ENCODE measurements at regions not wholly inside any gene's neighbourhood (a gene's known extent, or its start where the extent isn't known, plus 50 kb on each side); places are given as distances from the start of the nearest gene placed in this dataset.
A peak's percentile ranks its signal among the peaks of the same experiment; 100 is the strongest.

- no peaks in the 10 kb centered on the region for H3K27me3 ChIP-seq (ENCODE audit: low read depth)
- no peak overlapping the region for H3K4me3 ChIP-seq
- no peak for TF ChIP-seq CTCF (IDR thresholded peaks at IDR 0.05; ENCODE audit: borderline replicate concordance)
- peaks cover 47% of the 10 kb centered on the region for H3K4me1 ChIP-seq
- DNase-seq, result no peak
- H3K9me3 ChIP-seq (replicated peaks), result no peaks in the 10 kb centered on the region
- peak overlapping the region; percentile 51 for H3K27ac ChIP-seq (replicated peaks)
- no peaks in the 10 kb centered on the region for H3K36me3 ChIP-seq
- intact Hi-C loops (cut with micrococcal nuclease), result no loop called here
Measured at GRCh38 chr12:93108985-93109384, 179.9 kb upstream of the EEA1 start.

GRCh38 chr12:93109551-93110203 is 180.6 kb upstream of the EEA1 start:
- no peak overlapping the region for H3K4me3 ChIP-seq
- H3K9me3 ChIP-seq (replicated peaks), result no peaks in the 10 kb centered on the region
- H3K27ac ChIP-seq (replicated peaks), result peak overlapping the region; percentile 51
- intact Hi-C loops (cut with micrococcal nuclease), result no loop called here
- H3K36me3 ChIP-seq, result no peaks in the 10 kb centered on the region
- no peaks in the 10 kb centered on the region for H3K27me3 ChIP-seq (ENCODE audit: low read depth)
- no peak for DNase-seq
- TF ChIP-seq CTCF (IDR thresholded peaks at IDR 0.05; ENCODE audit: borderline replicate concordance), result no peak
- peaks cover 54% of the 10 kb centered on the region for H3K4me1 ChIP-seq

GRCh38 chr12:93111773-93112172 is 182.7 kb upstream of the EEA1 start:
- intact Hi-C loops (cut with micrococcal nuclease), result no loop called here
- no peak for TF ChIP-seq CTCF (IDR thresholded peaks at IDR 0.05; ENCODE audit: borderline replicate concordance)
- Histone ChIP-seq H3K9me3 (replicated peaks) (no peaks in the 10 kb centered on the region), H3K27ac (replicated peaks) (peak overlapping the region; percentile 14), H3K4me3 (no peak overlapping the region), H3K4me1 (peaks cover 75% of the 10 kb centered on the region), H3K27me3 (ENCODE audit: low read depth) (no peaks in the 10 kb centered on the region), H3K36me3 (no peaks in the 10 kb centered on the region)
- no peak for DNase-seq

- intact Hi-C loops (cut with micrococcal nuclease), result no loop called here
- peak overlapping the region; percentile 74 for H3K27ac ChIP-seq (replicated peaks)
- H3K4me1 ChIP-seq, result peaks cover 75% of the 10 kb centered on the region
Measured at GRCh38 chr12:93113317-93114006, 184.4 kb upstream of the EEA1 start.

GRCh38 chr12:93115198-93115601 is 186.1 kb upstream of the EEA1 start:
- H3K27me3 ChIP-seq (ENCODE audit: low read depth), result no peaks in the 10 kb centered on the region
- no peak overlapping the region for H3K4me3 ChIP-seq
- H3K27ac ChIP-seq (replicated peaks), result peak overlapping the region; percentile 74
- DNase-seq, result no peak
- peaks cover 61% of the 10 kb centered on the region for H3K4me1 ChIP-seq
- intact Hi-C loops (cut with micrococcal nuclease), result no loop called here
- no peak for TF ChIP-seq CTCF (IDR thresholded peaks at IDR 0.05; ENCODE audit: borderline replicate concordance)
- no peaks in the 10 kb centered on the region for H3K9me3 ChIP-seq (replicated peaks)
- no peaks in the 10 kb centered on the region for H3K36me3 ChIP-seq

More at GRCh38 chr12:93113317-93114006, 184.4 kb upstream of the EEA1 start:
- peak; percentile 33 for DNase-seq
- Histone ChIP-seq H3K4me3 (no peak overlapping the region), H3K27me3 (ENCODE audit: low read depth) (no peaks in the 10 kb centered on the region), H3K36me3 (no peaks in the 10 kb centered on the region), H3K9me3 (replicated peaks) (no peaks in the 10 kb centered on the region)
- no peak for TF ChIP-seq CTCF (IDR thresholded peaks at IDR 0.05; ENCODE audit: borderline replicate concordance)
